ENCODE measurements at regions not wholly inside any gene's neighbourhood (a gene's known extent, or its start where the extent isn't known, plus 50 kb on each side); places are given as distances from the start of the nearest gene placed in this dataset.

DNA sequence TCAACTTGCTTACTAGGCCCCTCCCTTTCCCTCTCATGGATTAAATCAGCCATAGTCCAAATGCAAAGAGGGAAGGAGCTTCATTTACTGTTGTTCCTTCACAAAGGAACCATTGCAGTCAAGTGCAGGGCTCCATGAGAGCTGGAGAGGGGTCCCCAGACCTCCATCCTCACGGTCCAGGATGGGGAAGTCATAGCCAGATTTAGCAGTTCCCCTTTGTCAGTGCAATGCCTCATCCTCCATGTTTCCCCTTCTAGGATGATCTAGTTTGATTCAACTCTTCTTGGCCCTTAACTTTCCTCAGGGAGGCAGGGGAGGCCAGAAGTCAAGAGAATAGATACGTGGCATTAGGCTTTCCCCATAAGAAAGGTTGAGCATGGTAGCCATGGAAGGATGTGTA, 66.5 kb upstream of the FUCA2 start:
- TF ChIP-seq, protein P1, sequence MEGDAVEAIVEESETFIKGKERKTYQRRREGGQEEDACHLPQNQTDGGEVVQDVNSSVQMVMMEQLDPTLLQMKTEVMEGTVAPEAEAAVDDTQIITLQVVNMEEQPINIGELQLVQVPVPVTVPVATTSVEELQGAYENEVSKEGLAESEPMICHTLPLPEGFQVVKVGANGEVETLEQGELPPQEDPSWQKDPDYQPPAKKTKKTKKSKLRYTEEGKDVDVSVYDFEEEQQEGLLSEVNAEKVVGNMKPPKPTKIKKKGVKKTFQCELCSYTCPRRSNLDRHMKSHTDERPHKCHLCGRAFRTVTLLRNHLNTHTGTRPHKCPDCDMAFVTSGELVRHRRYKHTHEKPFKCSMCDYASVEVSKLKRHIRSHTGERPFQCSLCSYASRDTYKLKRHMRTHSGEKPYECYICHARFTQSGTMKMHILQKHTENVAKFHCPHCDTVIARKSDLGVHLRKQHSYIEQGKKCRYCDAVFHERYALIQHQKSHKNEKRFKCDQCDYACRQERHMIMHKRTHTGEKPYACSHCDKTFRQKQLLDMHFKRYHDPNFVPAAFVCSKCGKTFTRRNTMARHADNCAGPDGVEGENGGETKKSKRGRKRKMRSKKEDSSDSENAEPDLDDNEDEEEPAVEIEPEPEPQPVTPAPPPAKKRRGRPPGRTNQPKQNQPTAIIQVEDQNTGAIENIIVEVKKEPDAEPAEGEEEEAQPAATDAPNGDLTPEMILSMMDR (IDR thresholded peaks at IDR 0.05; ENCODE audit: control extremely low read depth in 1 of 3, insufficient read depth in 1 of 3, low read depth in 1 of 3, low read length in 3 of 3), result no peak
- TF ChIP-seq SIX5 (IDR thresholded peaks at IDR 0.05; ENCODE audit: low read depth, low read length) (no peak), JUND (IDR thresholded peaks at IDR 0.05; ENCODE audit: low read length) (no peak), SIN3A (conservative IDR thresholded peaks at IDR 0.05 in 1 of 2, IDR thresholded peaks at IDR 0.05 in 1 of 2; ENCODE audit: low read depth in 1 of 2, low read length in 2 of 2) (no peak), POLR2A (IDR thresholded peaks at IDR 0.05; ENCODE audit: control extremely low read depth in 1 of 2, low read depth in 2 of 2, low read length in 2 of 2) (no peak), RAD21 (IDR thresholded peaks at IDR 0.05 in 1 of 2, conservative IDR thresholded peaks at IDR 0.05 in 1 of 2; ENCODE audit: low read depth in 2 of 2, low read length in 2 of 2) (no peak), BCL11A (IDR thresholded peaks at IDR 0.05; ENCODE audit: low read depth in 2 of 2, low read length in 2 of 2) (no peak)

Data from H1 (cell line).